ENCODE measurements at regions not wholly inside any gene's neighbourhood (a gene's known extent, or its start where the extent isn't known, plus 50 kb on each side); places are given as distances from the start of the nearest gene placed in this dataset. TPM values are rescaled to one million over a fixed set of nuclear protein-coding genes. Genes with fewer than 3 reads are reported as not detected.

- ChIA-PET POLR2A (interaction anchor here (0.5 kb wide), 1 partner anchor 1440 kb away, joined by 4 read pairs; no protein-coding TSS in a partner anchor), CTCF (no interaction called here)
- H3K9me3 Mint-ChIP-seq: no peaks in the 10 kb centered on the region
These were observed 50.7 kb upstream of the SLCO4A1 start for GRCh38 chr20:62591591-62591990.

More at GRCh38 chr20:62591591-62591990, 50.7 kb upstream of the SLCO4A1 start:
- intact Hi-C loops (cut with micrococcal nuclease): no loop called here
- H3K4me3 Mint-ChIP-seq: no peak overlapping the region
- H3K27me3 Mint-ChIP-seq: peaks cover 20% of the 10 kb centered on the region
- no peak for DNase-seq
- no peak overlapping the region for H3K27ac Mint-ChIP-seq
- H3K4me1 Mint-ChIP-seq (ENCODE audit: low read depth): no peaks in the 10 kb centered on the region
- no peaks in the 10 kb centered on the region for H3K36me3 Mint-ChIP-seq

Small RNAs in the stretch of these regions (microRNA-seq; reads per million reads assigned to microRNA genes)
- gene MIR1-1 (ENCODE audit: borderline microRNAs expressed, borderline number of aligned reads, borderline replicate concordance) (not detected), gene MIR133A2 (ENCODE audit: borderline microRNAs expressed, borderline number of aligned reads, borderline replicate concordance) (not detected)

All from activated CD4-positive, alpha-beta memory T cell treated with anti-CD3 and anti-CD28 coated beads for 36 hours (primary cell).